SK-N-MC (cell line): ENCODE measurements at regions not wholly inside any gene's neighbourhood (a gene's known extent, or its start where the extent isn't known, plus 50 kb on each side); places are given as distances from the start of the nearest gene placed in this dataset.

Source experiments
- DNase-seq: peaks from one replicate; pipeline ENCODE4 v3.0.0-alpha.2; 2011; ENCODE audit warnings: low read depth, low spot score
- H3K27ac ChIP-seq: fragments of 200-600 bp; sonication (generic); 2 replicates; pipeline ENCODE4 v1.5.1; 2016; ENCODE audit warnings: mixed run types
- H3K36me3 ChIP-seq: fragments of 200-600 bp; sonication (generic); 2 replicates; pipeline ENCODE4 v1.6.1; 2017; ENCODE audit warnings: antibody characterized with exemption, low read length, mixed read lengths; ENCODE audit not compliant: insufficient read depth
- H3K4me3 ChIP-seq: fragments of 200-600 bp; sonication (generic); 2 replicates; pipeline ENCODE4 v1.5.1; 2016
- H3K9ac ChIP-seq: fragments of 200-600 bp; sonication (generic); 2 replicates; pipeline ENCODE4 v1.8.0; 2017; ENCODE audit warnings: mixed run types, mixed read lengths; ENCODE audit not compliant: insufficient read length
- H3K9me3 ChIP-seq: fragments of 200-600 bp; sonication (generic); 2 replicates; pipeline ENCODE4 v1.6.1; 2017; ENCODE audit warnings: low read depth, mild to moderate bottlenecking, antibody characterized with exemption, low read length, moderate library complexity, mixed read lengths
- EZH2 ChIP-seq: fragments of 200-600 bp; sonication (generic); IDR thresholded peaks from one replicate; pipeline ENCODE4 v1.6.1; 2017; ENCODE audit warnings: antibody characterized with exemption
- FOXP2 ChIP-seq: optimal IDR thresholded peaks from 2 replicates; pipeline ENCODE3; 2011; ENCODE audit warnings: mild to moderate bottlenecking, moderate library complexity; ENCODE audit not compliant: insufficient read depth; ENCODE audit errors: extremely low read length, control extremely low read depth
- POLR2AphosphoS5 ChIP-seq: IDR thresholded peaks from 2 replicates; pipeline ENCODE4 v1.6.1; 2012; ENCODE audit warnings: mild to moderate bottlenecking, low read depth, low read length, borderline replicate concordance

GRCh38 chr5:54670281-54670680 lies 152.7 kb downstream of the SNX18 start:
- Histone ChIP-seq H3K4me3 (no peak overlapping the region), H3K9me3 (no peaks in the 10 kb centered on the region), H3K36me3 (no peaks in the 10 kb centered on the region), H3K9ac (no peak overlapping the region), H3K27ac (no peak overlapping the region)
- no peak for DNase-seq
- TF ChIP-seq EZH2: no peak
- no peak for TF ChIP-seq FOXP2
- no peak for TF ChIP-seq POLR2AphosphoS5

- Histone ChIP-seq H3K36me3 (no peaks in the 10 kb centered on the region), H3K9me3 (no peaks in the 10 kb centered on the region), H3K4me3 (no peak overlapping the region), H3K27ac (no peak overlapping the region), H3K9ac (no peak overlapping the region)
- no peak for DNase-seq
- TF ChIP-seq FOXP2 (no peak), EZH2 (no peak), POLR2AphosphoS5 (no peak)
These were observed 152.3 kb downstream of the SNX18 start for GRCh38 chr5:54669845-54670244.

GRCh38 chr5:54669285-54669684 lies 151.7 kb downstream of the SNX18 start:
- Histone ChIP-seq H3K36me3 (no peaks in the 10 kb centered on the region), H3K9ac (no peak overlapping the region), H3K27ac (no peak overlapping the region), H3K4me3 (no peak overlapping the region), H3K9me3 (no peaks in the 10 kb centered on the region)
- TF ChIP-seq POLR2AphosphoS5 (no peak), EZH2 (no peak), FOXP2 (no peak)
- DNase-seq: no peak

GRCh38 chr5:54668096-54668495 lies 150.5 kb downstream of the SNX18 start:
- H3K27ac ChIP-seq: no peak overlapping the region
- no peaks in the 10 kb centered on the region for H3K36me3 ChIP-seq
- no peak overlapping the region for H3K4me3 ChIP-seq
- no peak overlapping the region for H3K9ac ChIP-seq
- TF ChIP-seq EZH2: no peak
- no peak for DNase-seq
- no peaks in the 10 kb centered on the region for H3K9me3 ChIP-seq

- H3K9me3 ChIP-seq: no peaks in the 10 kb centered on the region
- no peak overlapping the region for H3K27ac ChIP-seq
- no peak for DNase-seq
- H3K4me3 ChIP-seq: no peak overlapping the region
- H3K36me3 ChIP-seq: no peaks in the 10 kb centered on the region
- H3K9ac ChIP-seq: no peak overlapping the region
- TF ChIP-seq POLR2AphosphoS5 (no peak), EZH2 (no peak), FOXP2 (no peak)
These were observed 149.6 kb downstream of the SNX18 start for GRCh38 chr5:54667136-54667535.

GRCh38 chr5:54663866-54664265 lies 146.3 kb downstream of the SNX18 start:
- Histone ChIP-seq H3K36me3 (no peaks in the 10 kb centered on the region), H3K4me3 (no peak overlapping the region), H3K27ac (no peak overlapping the region), H3K9me3 (no peaks in the 10 kb centered on the region), H3K9ac (no peak overlapping the region)
- TF ChIP-seq EZH2: no peak
- no peak for TF ChIP-seq POLR2AphosphoS5
- no peak for TF ChIP-seq FOXP2
- DNase-seq: no peak

GRCh38 chr5:54661111-54661510 lies 143.6 kb downstream of the SNX18 start:
- no peaks in the 10 kb centered on the region for H3K9me3 ChIP-seq
- no peaks in the 10 kb centered on the region for H3K36me3 ChIP-seq
- TF ChIP-seq EZH2: no peak
- no peak for TF ChIP-seq POLR2AphosphoS5
- no peak for TF ChIP-seq FOXP2
- DNase-seq: no peak
- no peak overlapping the region for H3K4me3 ChIP-seq
- H3K9ac ChIP-seq: no peak overlapping the region
- no peak overlapping the region for H3K27ac ChIP-seq

- H3K27ac ChIP-seq: no peak overlapping the region
- TF ChIP-seq FOXP2: no peak
These were observed 142.2 kb downstream of the SNX18 start for GRCh38 chr5:54659700-54660131.

GRCh38 chr5:54658010-54658409 lies 140.5 kb downstream of the SNX18 start:
- no peaks in the 10 kb centered on the region for H3K36me3 ChIP-seq
- no peak overlapping the region for H3K4me3 ChIP-seq
- H3K9ac ChIP-seq: no peak overlapping the region
- no peaks in the 10 kb centered on the region for H3K9me3 ChIP-seq
- no peak for TF ChIP-seq FOXP2
- TF ChIP-seq POLR2AphosphoS5: no peak
- no peak for TF ChIP-seq EZH2
- H3K27ac ChIP-seq: no peak overlapping the region
- no peak for DNase-seq

More at GRCh38 chr5:54659700-54660131, 142.2 kb downstream of the SNX18 start:
- no peaks in the 10 kb centered on the region for H3K36me3 ChIP-seq
- H3K9me3 ChIP-seq: no peaks in the 10 kb centered on the region
- H3K4me3 ChIP-seq: no peak overlapping the region
- no peak for DNase-seq
- H3K9ac ChIP-seq: no peak overlapping the region
